ENCODE measurements at regions not wholly inside any gene's neighbourhood (a gene's known extent, or its start where the extent isn't known, plus 50 kb on each side); places are given as distances from the start of the nearest gene placed in this dataset.

DNA sequence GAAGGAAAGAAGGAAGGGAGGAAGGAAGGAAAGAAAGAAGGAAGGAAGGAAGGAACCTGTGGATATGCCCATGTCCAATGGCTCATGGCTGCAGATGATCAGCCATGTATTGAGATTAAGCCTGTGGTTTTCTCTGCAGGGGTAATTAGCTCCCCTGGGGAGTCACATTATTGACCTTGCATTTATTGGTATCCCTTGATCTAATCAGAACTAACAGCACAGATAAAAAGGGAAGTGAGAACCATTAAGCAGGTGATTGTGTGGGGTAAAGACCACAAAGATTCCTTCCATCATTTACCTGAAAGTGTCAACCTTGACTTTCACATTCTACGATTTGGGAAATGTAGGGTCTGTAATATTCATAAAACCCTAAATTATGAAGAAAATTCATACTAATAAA lies 390.7 kb downstream of the BRINP2 start:
- TF ChIP-seq TAF1 (IDR thresholded peaks at IDR 0.05; ENCODE audit: low read depth) (no peak), CREB1 (IDR thresholded peaks at IDR 0.05; ENCODE audit: low read depth) (no peak), USF1 (IDR thresholded peaks at IDR 0.05) (no peak), MAX (IDR thresholded peaks at IDR 0.05) (no peak), REST (IDR thresholded peaks at IDR 0.05; ENCODE audit: low read depth) (no peak), RAD21 (IDR thresholded peaks at IDR 0.05; ENCODE audit: low read depth) (no peak), TEAD4 (IDR thresholded peaks at IDR 0.05) (no peak)
